ENCODE measurements at regions not wholly inside any gene's neighbourhood (a gene's known extent, or its start where the extent isn't known, plus 50 kb on each side); places are given as distances from the start of the nearest gene placed in this dataset.

- no peak for TF ChIP-seq CTCF (conservative IDR thresholded peaks at IDR 0.05; ENCODE audit: low read depth in 2 of 2)
- no peak for TF ChIP-seq EZH2 (IDR thresholded peaks at IDR 0.05; ENCODE audit: low read depth, unreplicated experiment)
- TF ChIP-seq POLR2AphosphoS5 (IDR thresholded peaks at IDR 0.05; ENCODE audit: low read depth), result no peak
- TF ChIP-seq ZNF462 (CRISPR knock-in tag; IDR thresholded peaks at IDR 0.05), result no peak
- no peak for TF ChIP-seq EZH2phosphoT487 (IDR thresholded peaks at IDR 0.05; ENCODE audit: unreplicated experiment)
- no peak for TF ChIP-seq REST (IDR thresholded peaks at IDR 0.05; ENCODE audit: unreplicated experiment)
- no peak for TF ChIP-seq ETS1 (IDR thresholded peaks at IDR 0.05)
- no peak for TF ChIP-seq CREB1 (CRISPR knock-in tag; IDR thresholded peaks at IDR 0.05; ENCODE audit: low read depth)
- no peak for TF ChIP-seq STAT1 (IDR thresholded peaks at IDR 0.05; ENCODE audit: unreplicated experiment)
- no peak for TF ChIP-seq JUNB (IDR thresholded peaks at IDR 0.05; ENCODE audit: unreplicated experiment)
- no peak for TF ChIP-seq ZNF331 (CRISPR knock-in tag; IDR thresholded peaks at IDR 0.05; ENCODE audit: low read depth)
- TF ChIP-seq ZNF114 (CRISPR knock-in tag; IDR thresholded peaks at IDR 0.05), result no peak
- TF ChIP-seq NANOG (IDR thresholded peaks at IDR 0.05; ENCODE audit: borderline replicate concordance), result no peak
Observed at GRCh38 chr7:156400046-156400445, 240.5 kb upstream of the RNF32 start.

All from GM23338 (cell line).